ENCODE measurements at regions not wholly inside any gene's neighbourhood (a gene's known extent, or its start where the extent isn't known, plus 50 kb on each side); places are given as distances from the start of the nearest gene placed in this dataset.

DNA sequence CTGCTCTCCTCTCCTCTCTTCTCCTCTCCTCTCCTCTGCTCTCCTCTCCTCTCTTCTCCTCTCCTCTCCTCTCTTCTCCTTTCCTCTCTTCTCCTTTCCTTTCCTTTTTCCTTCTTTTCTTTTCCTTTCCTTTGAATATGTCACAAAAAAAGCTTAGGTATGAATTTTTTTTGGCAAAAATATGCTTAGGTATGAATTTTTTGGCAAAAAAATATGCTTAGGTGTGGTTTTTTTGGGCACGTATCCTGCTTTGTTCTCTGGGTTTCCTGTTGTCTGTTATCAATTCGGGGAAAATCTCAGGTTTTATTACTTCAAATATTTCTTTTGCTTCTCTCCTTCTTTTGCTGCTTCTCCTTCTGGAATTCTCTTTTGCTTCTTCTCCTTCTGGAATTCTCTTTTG is 155.5 kb upstream of the PMEPA1 start (continued):
- no peak for TF ChIP-seq EZH2 (IDR thresholded peaks at IDR 0.05; ENCODE audit: low read depth, unreplicated experiment)
- TF ChIP-seq ZNF331 (CRISPR knock-in tag; IDR thresholded peaks at IDR 0.05; ENCODE audit: low read depth), result no peak
- no peak for TF ChIP-seq POLR2AphosphoS5 (IDR thresholded peaks at IDR 0.05; ENCODE audit: low read depth)
- TF ChIP-seq STAT1 (IDR thresholded peaks at IDR 0.05; ENCODE audit: unreplicated experiment), result no peak
- no peak for TF ChIP-seq EZH2phosphoT487 (IDR thresholded peaks at IDR 0.05; ENCODE audit: unreplicated experiment)

DNA sequence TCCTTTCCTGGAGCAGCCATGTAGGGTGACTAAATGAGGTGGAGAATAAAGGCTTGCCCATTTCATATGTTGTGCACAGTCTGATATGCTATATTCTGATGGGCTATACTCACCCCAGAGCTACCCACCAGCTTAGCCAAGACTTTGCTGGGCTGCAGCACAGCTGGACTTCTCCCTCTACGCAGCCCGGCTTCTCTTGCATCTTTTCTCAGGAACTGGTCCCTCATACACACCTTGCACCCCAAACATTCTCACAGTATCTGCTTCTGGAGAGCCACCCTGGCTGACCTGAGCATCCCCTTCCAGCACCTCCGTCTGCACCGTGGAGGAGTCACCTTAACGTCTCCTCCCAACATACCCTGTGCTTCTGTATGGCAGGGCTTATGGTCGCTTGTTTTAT is 150.8 kb upstream of the PMEPA1 start:
- H4K20me1 ChIP-seq (replicated peaks; ENCODE audit: insufficient read depth), result no peaks in the 10 kb centered on the region
- no peaks in the 10 kb centered on the region for H3K36me3 ChIP-seq (ENCODE audit: insufficient read depth)
- Mint-ChIP-seq H3K27me3 (ENCODE audit: insufficient read depth, low read depth, poor library complexity) (peaks cover 2% of the 10 kb centered on the region), H3K4me1 (no peaks in the 10 kb centered on the region), H3K9me3 (peaks cover 4% of the 10 kb centered on the region; the same call in 2 of the 3 replicates), H3K4me3 (no peak overlapping the region), H3K27ac (no peak overlapping the region), H3K36me3 (ENCODE audit: low read depth) (no peaks in the 10 kb centered on the region)
- no peak overlapping the region for H3K4me2 ChIP-seq
- ATAC-seq, result no peak
- no peak overlapping the region for H3K4me3 ChIP-seq
- no peak overlapping the region for H3K27ac ChIP-seq (ENCODE audit: low read depth)
- no peak overlapping the region for H2AFZ ChIP-seq
- no peak for DNase-seq (ENCODE audit: low spot score)
- H3F3A ChIP-seq (replicated peaks; ENCODE audit: low read depth), result no peaks in the 10 kb centered on the region
- no peak for TF ChIP-seq NANOG (IDR thresholded peaks at IDR 0.05; ENCODE audit: borderline replicate concordance)
- TF ChIP-seq STAT1 (IDR thresholded peaks at IDR 0.05; ENCODE audit: unreplicated experiment), result no peak
- TF ChIP-seq, protein P1, sequence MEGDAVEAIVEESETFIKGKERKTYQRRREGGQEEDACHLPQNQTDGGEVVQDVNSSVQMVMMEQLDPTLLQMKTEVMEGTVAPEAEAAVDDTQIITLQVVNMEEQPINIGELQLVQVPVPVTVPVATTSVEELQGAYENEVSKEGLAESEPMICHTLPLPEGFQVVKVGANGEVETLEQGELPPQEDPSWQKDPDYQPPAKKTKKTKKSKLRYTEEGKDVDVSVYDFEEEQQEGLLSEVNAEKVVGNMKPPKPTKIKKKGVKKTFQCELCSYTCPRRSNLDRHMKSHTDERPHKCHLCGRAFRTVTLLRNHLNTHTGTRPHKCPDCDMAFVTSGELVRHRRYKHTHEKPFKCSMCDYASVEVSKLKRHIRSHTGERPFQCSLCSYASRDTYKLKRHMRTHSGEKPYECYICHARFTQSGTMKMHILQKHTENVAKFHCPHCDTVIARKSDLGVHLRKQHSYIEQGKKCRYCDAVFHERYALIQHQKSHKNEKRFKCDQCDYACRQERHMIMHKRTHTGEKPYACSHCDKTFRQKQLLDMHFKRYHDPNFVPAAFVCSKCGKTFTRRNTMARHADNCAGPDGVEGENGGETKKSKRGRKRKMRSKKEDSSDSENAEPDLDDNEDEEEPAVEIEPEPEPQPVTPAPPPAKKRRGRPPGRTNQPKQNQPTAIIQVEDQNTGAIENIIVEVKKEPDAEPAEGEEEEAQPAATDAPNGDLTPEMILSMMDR (conservative IDR thresholded peaks at IDR 0.05; ENCODE audit: low read depth in 2 of 2), result no peak
- no peak for TF ChIP-seq EZH2 (IDR thresholded peaks at IDR 0.05; ENCODE audit: low read depth, unreplicated experiment)
- TF ChIP-seq ETS1 (IDR thresholded peaks at IDR 0.05), result no peak
- no peaks in the 10 kb centered on the region for H3K9me2 ChIP-seq (ENCODE audit: insufficient read depth)
- no peaks in the 10 kb centered on the region for H3K27me3 ChIP-seq (ENCODE audit: insufficient read depth)
- H3K79me2 ChIP-seq (replicated peaks; ENCODE audit: insufficient read depth), result no peaks in the 10 kb centered on the region
- H3K4me1 ChIP-seq (ENCODE audit: insufficient read depth), result no peaks in the 10 kb centered on the region

DNA sequence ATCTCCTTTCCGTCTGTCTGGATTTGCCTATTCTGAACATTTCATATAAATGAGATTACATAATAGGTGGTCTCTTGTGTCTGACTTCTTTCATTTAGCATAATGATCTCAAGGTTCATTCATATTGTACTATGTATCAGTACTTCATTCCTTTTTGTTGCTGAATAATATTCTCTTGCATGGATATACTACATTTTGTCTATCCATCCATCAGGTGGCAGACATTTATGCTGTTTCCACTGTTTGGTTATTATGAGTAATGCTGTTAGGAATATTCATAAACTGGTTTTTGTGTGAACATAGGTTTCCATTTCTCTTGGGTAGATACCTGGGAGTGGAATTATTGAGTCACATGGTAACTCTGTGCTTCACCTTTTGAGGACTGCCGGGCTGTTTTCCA is 148.2 kb upstream of the PMEPA1 start:
- H3K36me3 ChIP-seq (ENCODE audit: insufficient read depth), result no peaks in the 10 kb centered on the region
- H3K4me3 ChIP-seq, result no peak overlapping the region
- Mint-ChIP-seq H3K4me3 (no peak overlapping the region), H3K4me1 (no peaks in the 10 kb centered on the region), H3K9me3 (peaks cover 4% of the 10 kb centered on the region; the same call in 2 of the 3 replicates), H3K36me3 (ENCODE audit: low read depth) (no peaks in the 10 kb centered on the region), H3K27me3 (ENCODE audit: insufficient read depth, low read depth, poor library complexity) (peaks cover 4% of the 10 kb centered on the region), H3K27ac (no peak overlapping the region)
- H3K79me2 ChIP-seq (replicated peaks; ENCODE audit: insufficient read depth), result no peaks in the 10 kb centered on the region
- no peak for ATAC-seq
- DNase-seq (ENCODE audit: low spot score), result no peak
- no peaks in the 10 kb centered on the region for H3K27me3 ChIP-seq (ENCODE audit: insufficient read depth)
- no peaks in the 10 kb centered on the region for H3K4me1 ChIP-seq (ENCODE audit: insufficient read depth)
- no peaks in the 10 kb centered on the region for H4K20me1 ChIP-seq (replicated peaks; ENCODE audit: insufficient read depth)
- TF ChIP-seq ZNF114 (CRISPR knock-in tag; IDR thresholded peaks at IDR 0.05) (no peak), EZH2phosphoT487 (IDR thresholded peaks at IDR 0.05; ENCODE audit: unreplicated experiment) (no peak)
- no peak overlapping the region for H3K4me2 ChIP-seq
- H3F3A ChIP-seq (replicated peaks; ENCODE audit: low read depth), result no peaks in the 10 kb centered on the region
- no peak overlapping the region for H3K27ac ChIP-seq (ENCODE audit: low read depth)
- H3K9me2 ChIP-seq (ENCODE audit: insufficient read depth), result no peaks in the 10 kb centered on the region
- H2AFZ ChIP-seq, result no peak overlapping the region
